BE2C (cell line): ENCODE measurements at regions not wholly inside any gene's neighbourhood (a gene's known extent, or its start where the extent isn't known, plus 50 kb on each side); places are given as distances from the start of the nearest gene placed in this dataset.

ENCODE experiments used
- DNase-seq: peaks from one replicate; pipeline ENCODE4 v3.0.0-alpha.2; 2020
- H3K27me3 ChIP-seq: fragments of 250-450 bp; sonication (Bioruptor Pico); 2 replicates; pipeline ENCODE4 v1.5.1; 2020; ENCODE audit warnings: mild to moderate bottlenecking
- H3K36me3 ChIP-seq: fragments of 250-450 bp; sonication (Bioruptor Pico); 2 replicates; pipeline ENCODE4 v1.5.1; 2020; ENCODE audit warnings: mild to moderate bottlenecking
- H3K4me1 ChIP-seq: fragments of 250-450 bp; sonication (Bioruptor Pico); 2 replicates; pipeline ENCODE4 v1.5.1; 2020
- H3K4me3 ChIP-seq: 2 replicates; pipeline ENCODE4 v1.5.1; 2011; ENCODE audit warnings: low read depth, low read length
- H3K9me3 ChIP-seq: fragments of 250-450 bp; sonication (Bioruptor Pico); 2 replicates; pipeline ENCODE4 v1.5.1; 2020
- TF ChIP-seq, protein P1 (sequence below): IDR thresholded peaks from 2 replicates; pipeline ENCODE4 v1.5.1; 2012; ENCODE audit warnings: mild to moderate bottlenecking, low read depth, low read length

DNA sequence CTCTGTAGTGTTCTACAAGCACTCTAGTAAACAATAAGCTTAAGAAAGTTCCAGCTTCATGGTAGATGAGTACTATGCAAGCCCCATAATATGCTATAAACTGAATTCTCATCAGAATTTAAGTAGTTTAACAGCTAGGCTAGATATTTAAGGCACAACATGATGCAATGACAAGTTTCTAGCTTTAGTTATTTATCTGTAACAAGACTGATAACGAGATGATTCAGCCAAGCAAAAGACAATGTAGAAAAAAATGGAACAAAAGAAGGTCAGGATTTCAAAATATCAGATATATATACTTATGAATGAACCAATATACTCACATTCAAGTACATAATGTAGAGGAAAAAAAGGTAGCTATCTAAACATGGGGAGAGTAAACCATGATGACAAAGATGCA lies 61.0 kb upstream of the RERGL start:
- no peak for DNase-seq
- H3K36me3 ChIP-seq: no peaks in the 10 kb centered on the region
- H3K4me3 ChIP-seq: no peak overlapping the region
- H3K4me1 ChIP-seq: no peaks in the 10 kb centered on the region
- H3K27me3 ChIP-seq: no peaks in the 10 kb centered on the region
- H3K9me3 ChIP-seq: no peaks in the 10 kb centered on the region
- TF ChIP-seq, protein P1, sequence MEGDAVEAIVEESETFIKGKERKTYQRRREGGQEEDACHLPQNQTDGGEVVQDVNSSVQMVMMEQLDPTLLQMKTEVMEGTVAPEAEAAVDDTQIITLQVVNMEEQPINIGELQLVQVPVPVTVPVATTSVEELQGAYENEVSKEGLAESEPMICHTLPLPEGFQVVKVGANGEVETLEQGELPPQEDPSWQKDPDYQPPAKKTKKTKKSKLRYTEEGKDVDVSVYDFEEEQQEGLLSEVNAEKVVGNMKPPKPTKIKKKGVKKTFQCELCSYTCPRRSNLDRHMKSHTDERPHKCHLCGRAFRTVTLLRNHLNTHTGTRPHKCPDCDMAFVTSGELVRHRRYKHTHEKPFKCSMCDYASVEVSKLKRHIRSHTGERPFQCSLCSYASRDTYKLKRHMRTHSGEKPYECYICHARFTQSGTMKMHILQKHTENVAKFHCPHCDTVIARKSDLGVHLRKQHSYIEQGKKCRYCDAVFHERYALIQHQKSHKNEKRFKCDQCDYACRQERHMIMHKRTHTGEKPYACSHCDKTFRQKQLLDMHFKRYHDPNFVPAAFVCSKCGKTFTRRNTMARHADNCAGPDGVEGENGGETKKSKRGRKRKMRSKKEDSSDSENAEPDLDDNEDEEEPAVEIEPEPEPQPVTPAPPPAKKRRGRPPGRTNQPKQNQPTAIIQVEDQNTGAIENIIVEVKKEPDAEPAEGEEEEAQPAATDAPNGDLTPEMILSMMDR: no peak

DNA sequence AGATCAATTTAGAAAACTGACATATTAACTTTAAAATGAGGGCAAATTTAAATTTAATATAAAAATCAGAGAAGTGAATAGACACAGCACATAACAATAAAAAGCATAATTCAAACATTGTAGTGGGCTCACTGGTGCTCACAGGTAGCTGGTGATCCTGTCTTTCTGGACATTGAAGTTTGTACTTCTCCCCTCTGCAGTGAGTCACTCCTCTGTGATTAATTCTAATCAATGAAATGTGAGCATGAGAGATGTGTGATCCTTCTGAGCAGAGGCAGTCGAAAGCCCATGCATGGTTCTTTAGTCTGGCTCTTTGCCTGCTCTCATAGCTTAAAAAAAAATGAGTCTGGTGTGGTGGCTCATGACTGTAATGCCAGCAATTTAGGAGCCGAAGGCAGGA lies 59.0 kb upstream of the RERGL start:
- no peak for DNase-seq
- Histone ChIP-seq H3K4me1 (no peaks in the 10 kb centered on the region), H3K4me3 (no peak overlapping the region), H3K27me3 (0 out of 2 replicates have a peak, but pooled peaks cover 3% of the 10 kb centered on the region), H3K36me3 (no peaks in the 10 kb centered on the region), H3K9me3 (no peaks in the 10 kb centered on the region)
- TF ChIP-seq, protein P1: no peak

DNA sequence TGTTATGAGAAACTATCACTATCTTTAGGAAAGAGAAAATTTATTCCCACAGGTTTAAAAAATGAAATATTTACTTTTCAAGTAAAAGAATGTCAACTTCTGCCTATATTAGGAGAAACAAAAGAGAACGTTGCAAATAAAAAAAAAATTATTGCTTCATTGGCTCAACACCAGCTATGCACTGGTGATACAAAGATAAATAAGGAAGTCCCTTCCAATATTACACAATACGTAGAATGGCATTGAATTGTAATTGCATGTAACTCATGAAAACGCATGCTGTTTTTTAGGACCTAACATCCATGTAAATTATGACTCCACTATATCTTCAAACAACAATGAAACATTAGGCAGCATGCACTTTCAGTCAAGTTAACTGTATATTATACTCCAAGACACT lies 56.4 kb upstream of the RERGL start:
- H3K4me3 ChIP-seq: no peak overlapping the region
- TF ChIP-seq, protein P1: no peak
- no peaks in the 10 kb centered on the region for H3K9me3 ChIP-seq
- no peaks in the 10 kb centered on the region for H3K36me3 ChIP-seq
- peaks cover 3% of the 10 kb centered on the region; the same call in 1 of the 2 replicates for H3K27me3 ChIP-seq
- DNase-seq: no peak
- no peaks in the 10 kb centered on the region for H3K4me1 ChIP-seq

DNA sequence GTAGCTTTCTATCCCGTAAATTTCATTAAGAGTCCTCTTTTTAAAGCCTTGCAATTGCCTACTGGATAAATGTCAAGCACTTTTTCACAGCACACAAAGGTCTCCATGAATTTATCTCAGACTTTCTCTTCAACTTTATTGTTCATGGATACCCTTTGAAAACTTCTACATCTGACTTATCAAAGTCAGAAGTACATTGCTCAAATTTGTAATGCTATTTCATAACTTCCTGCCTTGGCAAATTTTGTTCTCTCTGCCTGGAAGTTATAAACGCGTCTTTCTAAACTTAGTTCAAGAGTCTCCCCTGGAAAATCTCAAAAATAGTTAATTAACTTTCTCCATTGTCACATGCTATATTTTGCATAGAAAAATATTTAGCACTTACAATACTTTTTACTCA lies 55.9 kb upstream of the RERGL start:
- no peak for DNase-seq
- Histone ChIP-seq H3K27me3 (peaks cover 3% of the 10 kb centered on the region; the same call in 1 of the 2 replicates), H3K36me3 (no peaks in the 10 kb centered on the region), H3K4me1 (no peaks in the 10 kb centered on the region), H3K4me3 (no peak overlapping the region), H3K9me3 (no peaks in the 10 kb centered on the region)
- TF ChIP-seq, protein P1: no peak

DNA sequence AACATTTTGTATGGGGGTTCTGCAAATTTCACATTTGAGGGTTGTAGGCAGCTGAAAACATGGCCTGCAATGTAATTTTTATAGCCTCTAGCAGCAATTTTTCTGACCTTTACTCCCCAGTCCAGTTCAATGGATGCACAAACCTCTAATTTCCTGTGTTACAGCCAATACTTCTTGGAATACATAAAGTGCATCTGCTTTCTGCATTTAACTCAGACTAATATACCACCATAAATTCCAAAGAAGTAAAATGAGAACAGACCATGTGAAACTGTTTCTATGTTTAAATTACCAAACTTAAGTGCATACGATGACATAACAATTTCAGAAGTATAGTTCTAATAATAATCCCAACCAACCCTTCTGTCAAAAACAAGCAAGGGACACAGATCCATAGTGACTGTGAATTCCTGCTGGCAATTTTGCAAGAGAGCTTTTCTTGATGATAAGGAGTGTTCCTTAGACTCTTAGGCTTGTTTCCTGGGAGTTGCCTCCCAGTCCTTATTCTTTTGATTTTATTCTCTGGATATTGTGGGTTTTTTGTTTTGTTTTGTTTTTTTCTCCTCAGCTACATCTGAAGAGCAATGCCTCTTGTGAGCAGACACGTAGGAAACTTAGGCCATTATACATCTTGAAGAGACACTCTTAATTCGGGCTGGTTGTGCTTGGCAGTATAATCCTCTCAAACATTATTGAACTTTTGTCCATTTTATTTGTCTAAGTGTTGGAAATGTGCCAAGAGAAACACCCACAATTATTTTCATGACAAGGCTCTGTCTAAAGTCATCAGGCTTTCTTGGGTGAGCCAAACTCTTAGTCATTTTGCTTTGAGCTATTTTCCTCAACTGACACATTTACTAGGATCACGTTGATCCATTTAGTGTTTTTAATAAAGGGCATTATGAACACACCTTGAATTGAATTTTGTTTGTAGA lies 51.3 kb upstream of the RERGL start:
- peaks cover 3% of the 10 kb centered on the region; the same call in 1 of the 2 replicates for H3K27me3 ChIP-seq
- H3K9me3 ChIP-seq: no peaks in the 10 kb centered on the region
- no peak for DNase-seq
- TF ChIP-seq, protein P1: no peak
- H3K4me1 ChIP-seq: no peaks in the 10 kb centered on the region
- H3K36me3 ChIP-seq: no peaks in the 10 kb centered on the region
- no peak overlapping the region for H3K4me3 ChIP-seq

DNA sequence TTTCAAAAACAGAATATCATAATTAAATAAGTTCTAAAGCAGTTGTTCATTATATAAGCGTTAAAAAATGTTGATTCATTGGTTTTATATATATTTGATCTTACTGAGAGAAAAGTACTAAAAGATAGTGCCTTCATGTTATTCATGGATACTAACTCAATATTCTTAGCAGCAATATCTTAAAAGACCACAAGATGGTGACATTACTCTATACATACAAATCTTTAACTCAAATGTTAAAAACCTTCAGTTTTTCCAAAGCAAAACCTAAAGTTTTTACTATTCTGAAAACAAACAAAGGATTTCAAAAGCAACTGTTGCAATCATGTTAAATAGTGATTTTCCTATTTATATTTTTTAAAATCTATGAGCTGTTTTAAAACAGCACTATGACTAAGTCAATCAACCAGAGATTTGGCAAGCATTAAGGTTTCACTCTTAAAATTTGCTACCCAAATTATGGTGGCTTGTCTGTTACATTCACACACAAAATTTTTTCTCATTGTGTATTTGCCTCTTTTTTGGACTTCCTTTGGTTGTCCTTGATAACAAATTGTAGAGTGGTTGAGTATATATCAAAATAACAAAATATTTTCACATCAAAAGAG lies 50.1 kb upstream of the RERGL start:
- no peak for DNase-seq
- Histone ChIP-seq H3K4me1 (no peaks in the 10 kb centered on the region), H3K9me3 (no peaks in the 10 kb centered on the region), H3K36me3 (no peaks in the 10 kb centered on the region), H3K27me3 (no peaks in the 10 kb centered on the region; the same call in 1 of the 2 replicates), H3K4me3 (no peak overlapping the region)
- TF ChIP-seq, protein P1: peak; percentile 25; the same call in 1 of the 2 replicates
